HCT116 (cell line): ENCODE measurements at regions not wholly inside any gene's neighbourhood (a gene's known extent, or its start where the extent isn't known, plus 50 kb on each side); places are given as distances from the start of the nearest gene placed in this dataset.

ENCODE experiments used
- ATAC-seq: fragments of 200-7000 bp; cut with Tn5 transposase; 2 replicates; pipeline ENCODE4 v1.9.1; 2020; ENCODE audit warnings: mild to moderate bottlenecking, moderate library complexity
- BruUV-seq: library from RNA; stranded (reverse); fragments of 400-500 nt; replicated peaks from 2 replicates; lab custom pipeline; 2021; lab: Mats Ljungman, UMichigan
- CTCF ChIA-PET: fragments of 300-600 bp; sonication (Branson Sonifier 250); formaldehyde crosslinking; loops from one replicate; lab custom pipeline; 2021; ENCODE audit warnings: antibody characterized with exemption; lab: Charles Lee
- POLR2A ChIA-PET: fragments of 300-600, 350-600 bp; sonication (Branson Sonifier 250); formaldehyde crosslinking; loops from one replicate; lab custom pipeline; 2021; ENCODE audit warnings: antibody characterized with exemption; lab: Charles Lee
- RAD21 ChIA-PET, 2 experiments: fragments of 300-600 bp; sonication (Branson Sonifier 250); formaldehyde crosslinking; loops; one replicate each; lab custom pipeline; 2023; ENCODE audit warnings: low total read pairs in 2 of 2; ENCODE audit not compliant: uncharacterized antibody in 2 of 2, unreplicated experiment in 2 of 2, low non-redundant PET in 1 of 2; lab: Charles Lee
- DNase-seq: peaks from one replicate; pipeline ENCODE4 v3.0.0-alpha.2; 2010; ENCODE audit warnings: low read depth, low spot score
- H2AFZ ChIP-seq: fragments of 200-600 bp; shearing (Covaris generic), sonication (generic); 2 replicates; pipeline ENCODE4 v1.6.1; 2017; ENCODE audit warnings: low read depth, mixed run types, mixed read lengths, antibody characterized with exemption, low read length; ENCODE audit not compliant: poor library complexity, severe bottlenecking
- H3K27ac ChIP-seq: 2 replicates; pipeline ENCODE4 v1.5.1; 2012; ENCODE audit warnings: low read depth, low read length
- H3K27me3 ChIP-seq: fragments of 200-600 bp; sonication (generic); 2 replicates; pipeline ENCODE4 v1.6.1; 2016; ENCODE audit warnings: mixed run types, low read length, mixed read lengths; ENCODE audit not compliant: insufficient read depth
- H3K36me3 ChIP-seq, 2 experiments: fragments of 200-500 bp in 1 of 2; fragments of 200-600 bp in 1 of 2; sonication (Bioruptor generic) in 1 of 2; sonication (generic) in 1 of 2; 2 replicates each; pipeline versions ENCODE4 v1.5.1 to v1.6.1; 2014 to 2016; ENCODE audit warnings: low read length in 2 of 2, inconsistent platforms in 1 of 2, mixed read lengths in 1 of 2, mixed run types in 1 of 2; ENCODE audit not compliant: insufficient read depth in 2 of 2, control insufficient read depth in 1 of 2
- H3K4me1 ChIP-seq, 2 experiments: fragments of 200-600 bp in 1 of 2; sonication (generic) in 1 of 2; 2 replicates each; pipeline versions ENCODE4 v1.5.1 to v1.6.1; 2012 to 2017; ENCODE audit warnings: low read length in 2 of 2, inconsistent platforms in 1 of 2, mild to moderate bottlenecking in 1 of 2, mixed read lengths in 1 of 2, mixed run types in 1 of 2, moderate library complexity in 1 of 2; ENCODE audit not compliant: insufficient read depth in 2 of 2, control insufficient read depth in 1 of 2
- H3K4me2 ChIP-seq: fragments of 200-600 bp; sonication (generic); 2 replicates; pipeline ENCODE4 v1.6.1; 2017; ENCODE audit warnings: mixed run types, low read length, mixed read lengths
- H3K4me3 ChIP-seq, 2 experiments: fragments of 200-600 bp in 1 of 2; sonication (generic) in 1 of 2; replicated peaks in 1 of 2; 2 replicates each; pipeline ENCODE4 v1.5.1; 2011 to 2016; ENCODE audit warnings: low read length in 2 of 2, control low read depth in 1 of 2, low read depth in 1 of 2, mild to moderate bottlenecking in 1 of 2, mixed read lengths in 1 of 2, mixed run types in 1 of 2
- H3K79me2 ChIP-seq: fragments of 200-600 bp; sonication (generic); 2 replicates; pipeline ENCODE4 v1.6.1; 2017; ENCODE audit warnings: mild to moderate bottlenecking, mixed run types, low read length, moderate library complexity, mixed read lengths; ENCODE audit not compliant: insufficient read depth
- H3K9ac ChIP-seq: fragments of 200-600 bp; sonication (generic); 2 replicates; pipeline ENCODE4 v1.6.1; 2016; ENCODE audit warnings: low read length, mixed read lengths
- H3K9me2 ChIP-seq: fragments of 200-600 bp; sonication (generic), shearing (Covaris generic); 2 replicates; pipeline ENCODE4 v1.6.1; 2017; ENCODE audit warnings: mixed run types, mild to moderate bottlenecking, moderate library complexity; ENCODE audit not compliant: insufficient read depth
- H3K9me3 ChIP-seq, 2 experiments: fragments of 200-500 bp in 1 of 2; fragments of 200-600 bp in 1 of 2; sonication (Bioruptor generic) in 1 of 2; sonication (generic) in 1 of 2; 2 replicates each; pipeline ENCODE4 v1.6.1; 2014 to 2017; ENCODE audit warnings: low read length in 2 of 2, mixed read lengths in 2 of 2, inconsistent platforms in 1 of 2, low read depth in 1 of 2, mild to moderate bottlenecking in 1 of 2, mixed run types in 1 of 2, moderate library complexity in 1 of 2; ENCODE audit not compliant: control insufficient read depth in 1 of 2, insufficient read depth in 1 of 2
- H4K20me1 ChIP-seq: fragments of 200-600 bp; sonication (generic), shearing (Covaris generic); 2 replicates; pipeline ENCODE4 v1.6.1; 2017; ENCODE audit warnings: mixed run types, mild to moderate bottlenecking, moderate library complexity; ENCODE audit not compliant: insufficient read depth
- CBX3 ChIP-seq: IDR thresholded peaks from 2 replicates; pipeline ENCODE4 v1.6.1; 2012; ENCODE audit warnings: low read depth
- CEBPB ChIP-seq: IDR thresholded peaks from 2 replicates; pipeline ENCODE4 v1.6.1; 2012; ENCODE audit warnings: low read depth
- EZH2 ChIP-seq: fragments of 200-600 bp; sonication (generic); IDR thresholded peaks from 2 replicates; pipeline ENCODE4 v1.6.1; 2017; ENCODE audit warnings: antibody characterized with exemption, mixed run types
- JUND ChIP-seq: IDR thresholded peaks from 2 replicates; pipeline ENCODE4 v1.6.1; 2012
- POLR2A ChIP-seq: IDR thresholded peaks from 2 replicates; pipeline ENCODE4 v1.7.0; 2011; ENCODE audit warnings: borderline replicate concordance; ENCODE audit not compliant: insufficient read depth, insufficient read length; ENCODE audit errors: extremely low read depth
- POLR2AphosphoS5 ChIP-seq: IDR thresholded peaks from 2 replicates; pipeline ENCODE4 v1.6.1; 2011; ENCODE audit warnings: mild to moderate bottlenecking, low read depth, low read length, moderate library complexity
- SIN3A ChIP-seq: IDR thresholded peaks from 2 replicates; pipeline ENCODE4 v1.6.1; 2012; ENCODE audit warnings: low read depth
- SP1 ChIP-seq: IDR thresholded peaks from 2 replicates; pipeline ENCODE4 v1.6.1; 2012; ENCODE audit warnings: low read depth
- SRF ChIP-seq: IDR thresholded peaks from 2 replicates; pipeline ENCODE4 v1.6.1; 2012; ENCODE audit warnings: low read depth
- TCF7L2 ChIP-seq: IDR thresholded peaks from 2 replicates; pipeline ENCODE4 v1.7.0; 2011; ENCODE audit warnings: borderline replicate concordance, inconsistent platforms; ENCODE audit not compliant: insufficient read depth, insufficient read length; ENCODE audit errors: extremely low read depth
- YY1 ChIP-seq: IDR thresholded peaks from 2 replicates; pipeline ENCODE4 v1.6.1; 2011; ENCODE audit warnings: low read length, low read depth, moderate library complexity, mild to moderate bottlenecking; ENCODE audit not compliant: insufficient replicate concordance; ENCODE audit errors: extremely low read depth
- intact Hi-C: fragments of 100-400 bp; cut with micrococcal nuclease; formaldehyde crosslinking; loops from 2 replicates; pipeline ENCODE4 v1.10.0; 2022
- TF ChIP-seq, protein P1 (sequence below): IDR thresholded peaks from 2 replicates; pipeline ENCODE4 v1.6.1; 2011; ENCODE audit warnings: mild to moderate bottlenecking, low read length, moderate library complexity; ENCODE audit not compliant: insufficient replicate concordance; ENCODE audit errors: extremely low read depth
- TF ChIP-seq, protein P2 (sequence below): IDR thresholded peaks from 2 replicates; pipeline ENCODE4 v1.6.1; 2012

DNA sequence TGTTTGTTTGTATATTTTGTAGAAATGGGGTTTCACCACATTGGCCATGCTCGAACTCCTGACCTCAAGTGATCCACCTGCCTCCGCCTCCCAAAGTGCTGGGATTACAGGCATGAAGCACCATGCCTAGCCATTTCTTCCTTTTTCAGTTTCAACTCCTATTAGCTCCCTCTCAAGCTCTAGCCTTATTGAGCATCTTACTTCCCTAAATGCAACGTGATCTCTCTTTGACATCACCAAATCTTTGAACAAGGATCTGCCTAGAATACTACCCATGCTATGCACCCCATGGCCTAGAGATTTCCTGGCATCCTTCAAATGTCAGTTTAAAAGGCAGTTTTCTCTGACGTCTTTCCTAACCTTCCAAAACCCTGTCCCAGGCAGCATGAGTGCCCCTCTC, 91.1 kb upstream of the NR5A2 start:
- intact Hi-C loops: no loop called here
- no peak overlapping the region for H3K4me3 ChIP-seq
- POLR2A ChIA-PET: no interaction called here
- no peaks in the 10 kb centered on the region for H3K9me2 ChIP-seq
- H3K9me3 ChIP-seq: no peaks in the 10 kb centered on the region
- H3K36me3 ChIP-seq: no peaks in the 10 kb centered on the region
- no peaks in the 10 kb centered on the region; a peak in 1 of 4 replicates for H3K4me1 ChIP-seq
- no peak overlapping the region for H3K9ac ChIP-seq
- no peak overlapping the region for H2AFZ ChIP-seq
- H3K4me2 ChIP-seq: no peak overlapping the region
- no peak for TF ChIP-seq SP1
- H3K27ac ChIP-seq: no peak overlapping the region
- DNase-seq: no peak
- H4K20me1 ChIP-seq: no peaks in the 10 kb centered on the region
- no TSS peak for BruUV-seq
- ATAC-seq: no peak
- no peaks in the 10 kb centered on the region for H3K27me3 ChIP-seq
- CTCF ChIA-PET: no interaction called here
- no peaks in the 10 kb centered on the region for H3K79me2 ChIP-seq
- RAD21 ChIA-PET: no interaction called here

DNA sequence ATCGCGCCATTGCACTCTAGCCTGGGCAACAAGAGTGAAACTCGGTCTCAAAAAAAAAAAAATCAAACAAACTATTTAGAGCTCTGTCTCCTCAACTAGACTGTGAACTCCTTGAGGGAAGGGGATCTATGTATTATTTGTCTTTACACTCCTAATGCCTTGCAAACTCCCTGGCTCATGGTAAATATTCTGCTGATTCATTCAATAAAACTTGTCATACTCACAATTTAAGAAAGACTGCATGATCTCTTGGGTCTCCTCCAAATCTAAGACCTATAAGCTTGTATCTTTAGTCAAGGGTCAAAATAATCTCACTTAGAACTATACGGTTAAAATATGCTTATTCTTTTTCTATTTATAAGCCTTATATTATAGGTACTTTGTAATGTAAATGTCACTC, 90.3 kb upstream of the NR5A2 start:
- DNase-seq: no peak
- POLR2A ChIA-PET: no interaction called here

DNA sequence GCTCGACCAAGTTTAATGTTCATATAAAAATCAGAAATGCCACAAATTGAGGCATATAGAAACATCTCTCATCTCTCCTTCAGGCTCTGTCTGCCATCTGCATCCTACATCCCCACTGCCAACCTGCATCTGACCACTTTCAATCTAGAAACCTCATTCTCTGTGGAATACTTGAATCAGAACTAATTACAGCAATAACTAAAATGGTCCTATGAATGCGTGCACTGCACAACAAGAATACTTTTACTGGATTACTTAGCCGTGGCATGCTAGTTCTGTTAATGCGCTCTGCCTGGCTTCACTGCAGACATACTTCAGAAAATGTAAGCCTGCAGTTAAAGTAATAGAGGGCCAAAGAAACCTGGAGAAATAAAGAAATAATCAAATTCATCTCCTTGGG, 89.8 kb upstream of the NR5A2 start:
- no peaks in the 10 kb centered on the region for H3K9me2 ChIP-seq
- intact Hi-C loops: no loop called here
- no peak overlapping the region for H3K4me2 ChIP-seq
- no peaks in the 10 kb centered on the region for H3K9me3 ChIP-seq
- no peak overlapping the region for H3K27ac ChIP-seq
- no peak overlapping the region for H2AFZ ChIP-seq
- no peaks in the 10 kb centered on the region for H3K27me3 ChIP-seq
- no peaks in the 10 kb centered on the region for H4K20me1 ChIP-seq
- H3K9ac ChIP-seq: no peak overlapping the region
- ATAC-seq: no peak
- ChIA-PET POLR2A (no interaction called here), RAD21 (no interaction called here), CTCF (no interaction called here)
- no peak for DNase-seq
- no peaks in the 10 kb centered on the region for H3K36me3 ChIP-seq
- no peak overlapping the region for H3K4me3 ChIP-seq
- no peaks in the 10 kb centered on the region for H3K79me2 ChIP-seq
- BruUV-seq: no TSS peak
- H3K4me1 ChIP-seq: no peaks in the 10 kb centered on the region
- TF ChIP-seq, protein P1, sequence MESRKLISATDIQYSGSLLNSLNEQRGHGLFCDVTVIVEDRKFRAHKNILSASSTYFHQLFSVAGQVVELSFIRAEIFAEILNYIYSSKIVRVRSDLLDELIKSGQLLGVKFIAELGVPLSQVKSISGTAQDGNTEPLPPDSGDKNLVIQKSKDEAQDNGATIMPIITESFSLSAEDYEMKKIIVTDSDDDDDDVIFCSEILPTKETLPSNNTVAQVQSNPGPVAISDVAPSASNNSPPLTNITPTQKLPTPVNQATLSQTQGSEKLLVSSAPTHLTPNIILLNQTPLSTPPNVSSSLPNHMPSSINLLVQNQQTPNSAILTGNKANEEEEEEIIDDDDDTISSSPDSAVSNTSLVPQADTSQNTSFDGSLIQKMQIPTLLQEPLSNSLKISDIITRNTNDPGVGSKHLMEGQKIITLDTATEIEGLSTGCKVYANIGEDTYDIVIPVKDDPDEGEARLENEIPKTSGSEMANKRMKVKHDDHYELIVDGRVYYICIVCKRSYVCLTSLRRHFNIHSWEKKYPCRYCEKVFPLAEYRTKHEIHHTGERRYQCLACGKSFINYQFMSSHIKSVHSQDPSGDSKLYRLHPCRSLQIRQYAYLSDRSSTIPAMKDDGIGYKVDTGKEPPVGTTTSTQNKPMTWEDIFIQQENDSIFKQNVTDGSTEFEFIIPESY: no peak
- TF ChIP-seq SRF (no peak), TCF7L2 (no peak), YY1 (no peak), POLR2A (no peak), POLR2AphosphoS5 (no peak), EZH2 (no peak), CEBPB (no peak), CBX3 (no peak), JUND (no peak)
- TF ChIP-seq, protein P2, sequence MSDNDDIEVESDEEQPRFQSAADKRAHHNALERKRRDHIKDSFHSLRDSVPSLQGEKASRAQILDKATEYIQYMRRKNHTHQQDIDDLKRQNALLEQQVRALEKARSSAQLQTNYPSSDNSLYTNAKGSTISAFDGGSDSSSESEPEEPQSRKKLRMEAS: no peak

More for the DNA sequence above, 90.3 kb upstream of the NR5A2 start:
- Histone ChIP-seq H3K36me3 (no peaks in the 10 kb centered on the region), H3K79me2 (no peaks in the 10 kb centered on the region), H3K4me1 (no peaks in the 10 kb centered on the region), H3K9me3 (no peaks in the 10 kb centered on the region), H3K9ac (no peak overlapping the region), H3K27ac (no peak overlapping the region), H3K4me3 (no peak overlapping the region), H3K4me2 (no peak overlapping the region), H3K9me2 (no peaks in the 10 kb centered on the region), H4K20me1 (no peaks in the 10 kb centered on the region), H3K27me3 (no peaks in the 10 kb centered on the region), H2AFZ (no peak overlapping the region)
- ChIA-PET RAD21 (no interaction called here), CTCF (no interaction called here)
- TF ChIP-seq YY1 (no peak), SIN3A (no peak), POLR2AphosphoS5 (no peak)
- BruUV-seq: no TSS peak
- no peak for ATAC-seq
- intact Hi-C loops: no loop called here
